ENCODE measurements at regions not wholly inside any gene's neighbourhood (a gene's known extent, or its start where the extent isn't known, plus 50 kb on each side); places are given as distances from the start of the nearest gene placed in this dataset.

- no peaks in the 10 kb centered on the region for H3K4me1 Mint-ChIP-seq (ENCODE audit: low read depth, unreplicated experiment)
- DNase-seq: no peak
- no peak for TF ChIP-seq CTCF (IDR thresholded peaks at IDR 0.05; ENCODE audit: partially characterized antibody, unreplicated experiment)
- H3K4me3 Mint-ChIP-seq (ENCODE audit: unreplicated experiment): no peak overlapping the region
- H3K27me3 Mint-ChIP-seq (ENCODE audit: unreplicated experiment): no peaks in the 10 kb centered on the region
- H3K36me3 Mint-ChIP-seq (ENCODE audit: unreplicated experiment): no peaks in the 10 kb centered on the region
- no peak overlapping the region for H3K27ac Mint-ChIP-seq (ENCODE audit: unreplicated experiment)
- H3K9me3 Mint-ChIP-seq (ENCODE audit: unreplicated experiment): no peaks in the 10 kb centered on the region
Observed at GRCh38 chr7:145779140-145779539, 337.5 kb upstream of the CNTNAP2 start.

- TF ChIP-seq CTCF (IDR thresholded peaks at IDR 0.05; ENCODE audit: partially characterized antibody, unreplicated experiment): no peak
- no peak overlapping the region for H3K4me3 Mint-ChIP-seq (ENCODE audit: unreplicated experiment)
- no peaks in the 10 kb centered on the region for H3K4me1 Mint-ChIP-seq (ENCODE audit: low read depth, unreplicated experiment)
- no peaks in the 10 kb centered on the region for H3K9me3 Mint-ChIP-seq (ENCODE audit: unreplicated experiment)
- no peak for DNase-seq
- no peaks in the 10 kb centered on the region for H3K36me3 Mint-ChIP-seq (ENCODE audit: unreplicated experiment)
- H3K27ac Mint-ChIP-seq (ENCODE audit: unreplicated experiment): no peak overlapping the region
- H3K27me3 Mint-ChIP-seq (ENCODE audit: unreplicated experiment): no peaks in the 10 kb centered on the region
Observed at GRCh38 chr7:145774777-145775176, 341.8 kb upstream of the CNTNAP2 start.

GRCh38 chr7:145753004-145753403 is 363.6 kb upstream of the CNTNAP2 start:
- H3K4me3 Mint-ChIP-seq (ENCODE audit: unreplicated experiment): no peak overlapping the region
- no peaks in the 10 kb centered on the region for H3K27me3 Mint-ChIP-seq (ENCODE audit: unreplicated experiment)
- no peaks in the 10 kb centered on the region for H3K9me3 Mint-ChIP-seq (ENCODE audit: unreplicated experiment)
- H3K4me1 Mint-ChIP-seq (ENCODE audit: low read depth, unreplicated experiment): no peaks in the 10 kb centered on the region
- no peak for TF ChIP-seq CTCF (IDR thresholded peaks at IDR 0.05; ENCODE audit: partially characterized antibody, unreplicated experiment)
- no peaks in the 10 kb centered on the region for H3K36me3 Mint-ChIP-seq (ENCODE audit: unreplicated experiment)
- no peak overlapping the region for H3K27ac Mint-ChIP-seq (ENCODE audit: unreplicated experiment)
- no peak for DNase-seq

- Mint-ChIP-seq H3K27me3 (ENCODE audit: unreplicated experiment) (peaks cover 5% of the 10 kb centered on the region), H3K9me3 (ENCODE audit: unreplicated experiment) (no peaks in the 10 kb centered on the region), H3K27ac (ENCODE audit: unreplicated experiment) (no peak overlapping the region), H3K4me1 (ENCODE audit: low read depth, unreplicated experiment) (no peaks in the 10 kb centered on the region), H3K4me3 (ENCODE audit: unreplicated experiment) (no peak overlapping the region), H3K36me3 (ENCODE audit: unreplicated experiment) (no peaks in the 10 kb centered on the region)
- TF ChIP-seq CTCF (IDR thresholded peaks at IDR 0.05; ENCODE audit: partially characterized antibody, unreplicated experiment): no peak
- DNase-seq: no peak
Observed at GRCh38 chr7:145737617-145738016, 379.0 kb upstream of the CNTNAP2 start.

GRCh38 chr7:145735061-145735460 is 381.5 kb upstream of the CNTNAP2 start:
- H3K27ac Mint-ChIP-seq (ENCODE audit: unreplicated experiment): no peak overlapping the region
- H3K4me1 Mint-ChIP-seq (ENCODE audit: low read depth, unreplicated experiment): no peaks in the 10 kb centered on the region
- no peaks in the 10 kb centered on the region for H3K36me3 Mint-ChIP-seq (ENCODE audit: unreplicated experiment)
- no peak for TF ChIP-seq CTCF (IDR thresholded peaks at IDR 0.05; ENCODE audit: partially characterized antibody, unreplicated experiment)
- peaks cover 5% of the 10 kb centered on the region for H3K27me3 Mint-ChIP-seq (ENCODE audit: unreplicated experiment)
- no peak overlapping the region for H3K4me3 Mint-ChIP-seq (ENCODE audit: unreplicated experiment)
- no peak for DNase-seq
- no peaks in the 10 kb centered on the region for H3K9me3 Mint-ChIP-seq (ENCODE audit: unreplicated experiment)
